ENCODE measurements at regions not wholly inside any gene's neighbourhood (a gene's known extent, or its start where the extent isn't known, plus 50 kb on each side); places are given as distances from the start of the nearest gene placed in this dataset.

DNA sequence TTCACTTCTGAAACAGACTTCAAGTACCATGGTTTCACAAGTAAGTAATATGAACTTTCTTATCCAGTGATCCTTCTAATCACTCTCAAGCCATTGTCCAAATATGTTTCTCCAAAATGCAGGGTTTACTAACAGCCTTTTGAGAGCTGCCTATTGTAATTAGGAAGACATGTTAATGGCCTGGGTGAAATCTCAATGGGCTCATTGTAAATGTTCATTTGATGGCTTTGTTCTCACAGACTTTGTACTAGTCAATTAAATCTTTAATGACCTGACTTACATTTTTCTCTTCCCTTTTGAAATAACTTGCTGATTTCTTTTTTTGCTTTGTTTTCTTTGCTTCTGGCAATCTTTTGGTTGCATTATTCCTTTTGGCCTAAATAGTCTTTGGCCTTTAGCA is 444.8 kb downstream of the LIG4 start (continued):
- TF ChIP-seq ELF1 (IDR thresholded peaks at IDR 0.05; ENCODE audit: borderline replicate concordance, low read depth) (no peak), FOSL1 (IDR thresholded peaks at IDR 0.05; ENCODE audit: low read depth) (no peak)

DNA sequence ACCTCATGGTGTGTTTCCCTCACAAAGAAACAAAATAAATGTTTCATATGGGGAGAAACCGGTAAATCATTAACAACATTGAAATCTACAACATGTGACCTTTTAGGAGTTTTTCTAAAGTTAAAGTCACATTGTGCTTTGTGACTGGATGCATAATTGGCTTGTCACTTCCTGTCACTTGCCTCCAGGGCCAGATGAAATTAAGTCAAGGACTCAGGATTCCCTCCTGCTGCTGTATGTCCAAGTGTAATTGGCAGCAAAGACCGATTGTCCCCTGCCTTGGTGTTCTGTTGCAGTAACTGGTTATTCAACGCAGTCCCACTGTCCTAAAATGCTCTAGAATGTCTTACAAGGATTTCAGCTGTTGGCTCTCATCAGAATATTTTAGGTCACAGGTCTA is 448.2 kb downstream of the LIG4 start:
- no peak for ATAC-seq
- Histone ChIP-seq H3K9me2 (ENCODE audit: insufficient read depth) (no peaks in the 10 kb centered on the region), H3K27ac (ENCODE audit: low read depth, low read length) (no peak overlapping the region), H3K4me1 (ENCODE audit: control insufficient read depth in 1 of 2, insufficient read depth in 2 of 2, low read length in 2 of 2) (no peaks in the 10 kb centered on the region), H2AFZ (ENCODE audit: low read depth, low read length, poor library complexity, severe bottlenecking) (no peak overlapping the region), H3K79me2 (ENCODE audit: insufficient read depth, low read length) (no peaks in the 10 kb centered on the region), H4K20me1 (ENCODE audit: insufficient read depth) (no peaks in the 10 kb centered on the region), H3K27me3 (ENCODE audit: insufficient read depth, low read length) (no peaks in the 10 kb centered on the region), H3K36me3 (ENCODE audit: control insufficient read depth in 1 of 2, insufficient read depth in 2 of 2, low read length in 2 of 2) (no peaks in the 10 kb centered on the region), H3K9me3 (ENCODE audit: control insufficient read depth in 1 of 2, insufficient read depth in 1 of 2, low read depth in 1 of 2, low read length in 2 of 2) (peaks cover 8 to 16% of the 10 kb centered on the region in 2 experiments; a peak in 3 of 4 replicates), H3K4me3 (replicated peaks in 1 of 2; ENCODE audit: low read depth in 1 of 2, low read length in 2 of 2) (no peak overlapping the region), H3K9ac (ENCODE audit: low read length) (no peak overlapping the region), H3K4me2 (ENCODE audit: low read length) (no peak overlapping the region)
- POLR2A ChIA-PET: no interaction called here
- no peak for DNase-seq (ENCODE audit: low read depth, low spot score)
- no peak for TF ChIP-seq EGR1 (IDR thresholded peaks at IDR 0.05; ENCODE audit: low read depth)
- CTCF ChIA-PET: no interaction called here
- RAD21 ChIA-PET (ENCODE audit: low non-redundant PET in 1 of 2, low total read pairs in 2 of 2, uncharacterized antibody in 2 of 2, unreplicated experiment in 2 of 2): no interaction called here
- no TSS peak for BruUV-seq (replicated peaks)
- intact Hi-C loops (cut with micrococcal nuclease): no loop called here

GRCh38 chr13:107765724-107766401 is 449.5 kb downstream of the LIG4 start:
- H4K20me1 ChIP-seq (ENCODE audit: insufficient read depth): no peaks in the 10 kb centered on the region
- TF ChIP-seq EGR1 (IDR thresholded peaks at IDR 0.05; ENCODE audit: low read depth) (no peak), JUND (IDR thresholded peaks at IDR 0.05) (no peak), CBX3 (IDR thresholded peaks at IDR 0.05; ENCODE audit: low read depth) (no peak), ZNF274 (IDR thresholded peaks at IDR 0.05; ENCODE audit: low read depth, low read length) (no peak), ZFX (IDR thresholded peaks at IDR 0.05) (no peak), POLR2A (IDR thresholded peaks at IDR 0.05; ENCODE audit: borderline replicate concordance, extremely low read depth, insufficient read depth, insufficient read length) (no peak), SP1 (IDR thresholded peaks at IDR 0.05; ENCODE audit: low read depth) (no peak), POLR2AphosphoS5 (IDR thresholded peaks at IDR 0.05; ENCODE audit: low read depth, low read length) (no peak), EZH2phosphoT487 (IDR thresholded peaks at IDR 0.05; ENCODE audit: borderline replicate concordance) (no peak)
- TF ChIP-seq, protein P1, sequence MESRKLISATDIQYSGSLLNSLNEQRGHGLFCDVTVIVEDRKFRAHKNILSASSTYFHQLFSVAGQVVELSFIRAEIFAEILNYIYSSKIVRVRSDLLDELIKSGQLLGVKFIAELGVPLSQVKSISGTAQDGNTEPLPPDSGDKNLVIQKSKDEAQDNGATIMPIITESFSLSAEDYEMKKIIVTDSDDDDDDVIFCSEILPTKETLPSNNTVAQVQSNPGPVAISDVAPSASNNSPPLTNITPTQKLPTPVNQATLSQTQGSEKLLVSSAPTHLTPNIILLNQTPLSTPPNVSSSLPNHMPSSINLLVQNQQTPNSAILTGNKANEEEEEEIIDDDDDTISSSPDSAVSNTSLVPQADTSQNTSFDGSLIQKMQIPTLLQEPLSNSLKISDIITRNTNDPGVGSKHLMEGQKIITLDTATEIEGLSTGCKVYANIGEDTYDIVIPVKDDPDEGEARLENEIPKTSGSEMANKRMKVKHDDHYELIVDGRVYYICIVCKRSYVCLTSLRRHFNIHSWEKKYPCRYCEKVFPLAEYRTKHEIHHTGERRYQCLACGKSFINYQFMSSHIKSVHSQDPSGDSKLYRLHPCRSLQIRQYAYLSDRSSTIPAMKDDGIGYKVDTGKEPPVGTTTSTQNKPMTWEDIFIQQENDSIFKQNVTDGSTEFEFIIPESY (IDR thresholded peaks at IDR 0.05; ENCODE audit: extremely low read depth, insufficient replicate concordance, low read length): no peak
- TF ChIP-seq, protein P2, sequence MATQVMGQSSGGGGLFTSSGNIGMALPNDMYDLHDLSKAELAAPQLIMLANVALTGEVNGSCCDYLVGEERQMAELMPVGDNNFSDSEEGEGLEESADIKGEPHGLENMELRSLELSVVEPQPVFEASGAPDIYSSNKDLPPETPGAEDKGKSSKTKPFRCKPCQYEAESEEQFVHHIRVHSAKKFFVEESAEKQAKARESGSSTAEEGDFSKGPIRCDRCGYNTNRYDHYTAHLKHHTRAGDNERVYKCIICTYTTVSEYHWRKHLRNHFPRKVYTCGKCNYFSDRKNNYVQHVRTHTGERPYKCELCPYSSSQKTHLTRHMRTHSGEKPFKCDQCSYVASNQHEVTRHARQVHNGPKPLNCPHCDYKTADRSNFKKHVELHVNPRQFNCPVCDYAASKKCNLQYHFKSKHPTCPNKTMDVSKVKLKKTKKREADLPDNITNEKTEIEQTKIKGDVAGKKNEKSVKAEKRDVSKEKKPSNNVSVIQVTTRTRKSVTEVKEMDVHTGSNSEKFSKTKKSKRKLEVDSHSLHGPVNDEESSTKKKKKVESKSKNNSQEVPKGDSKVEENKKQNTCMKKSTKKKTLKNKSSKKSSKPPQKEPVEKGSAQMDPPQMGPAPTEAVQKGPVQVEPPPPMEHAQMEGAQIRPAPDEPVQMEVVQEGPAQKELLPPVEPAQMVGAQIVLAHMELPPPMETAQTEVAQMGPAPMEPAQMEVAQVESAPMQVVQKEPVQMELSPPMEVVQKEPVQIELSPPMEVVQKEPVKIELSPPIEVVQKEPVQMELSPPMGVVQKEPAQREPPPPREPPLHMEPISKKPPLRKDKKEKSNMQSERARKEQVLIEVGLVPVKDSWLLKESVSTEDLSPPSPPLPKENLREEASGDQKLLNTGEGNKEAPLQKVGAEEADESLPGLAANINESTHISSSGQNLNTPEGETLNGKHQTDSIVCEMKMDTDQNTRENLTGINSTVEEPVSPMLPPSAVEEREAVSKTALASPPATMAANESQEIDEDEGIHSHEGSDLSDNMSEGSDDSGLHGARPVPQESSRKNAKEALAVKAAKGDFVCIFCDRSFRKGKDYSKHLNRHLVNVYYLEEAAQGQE (IDR thresholded peaks at IDR 0.05; ENCODE audit: low read depth): no peak
- TF ChIP-seq, protein P3, sequence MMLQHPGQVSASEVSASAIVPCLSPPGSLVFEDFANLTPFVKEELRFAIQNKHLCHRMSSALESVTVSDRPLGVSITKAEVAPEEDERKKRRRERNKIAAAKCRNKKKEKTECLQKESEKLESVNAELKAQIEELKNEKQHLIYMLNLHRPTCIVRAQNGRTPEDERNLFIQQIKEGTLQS (IDR thresholded peaks at IDR 0.05): no peak
- no peaks in the 10 kb centered on the region for H3K79me2 ChIP-seq (ENCODE audit: insufficient read depth, low read length)
- POLR2A ChIA-PET: no interaction called here
- H3K4me2 ChIP-seq (ENCODE audit: low read length): no peak overlapping the region
- H3K9me3 ChIP-seq (ENCODE audit: control insufficient read depth in 1 of 2, insufficient read depth in 1 of 2, low read depth in 1 of 2, low read length in 2 of 2): peaks cover 8 to 14% of the 10 kb centered on the region in 2 experiments; a peak in 3 of 4 replicates
- H3K27me3 ChIP-seq (ENCODE audit: insufficient read depth, low read length): no peaks in the 10 kb centered on the region
- DNase-seq (ENCODE audit: low read depth, low spot score) (no peak), ATAC-seq (no peak)
- H3K27ac ChIP-seq (ENCODE audit: low read depth, low read length): no peak overlapping the region
- H3K4me3 ChIP-seq (replicated peaks in 1 of 2; ENCODE audit: low read depth in 1 of 2, low read length in 2 of 2): no peak overlapping the region
- H2AFZ ChIP-seq (ENCODE audit: low read depth, low read length, poor library complexity, severe bottlenecking): no peak overlapping the region
- H3K9ac ChIP-seq (ENCODE audit: low read length): no peak overlapping the region
- CTCF ChIA-PET: no interaction called here
- RAD21 ChIA-PET (ENCODE audit: low non-redundant PET in 1 of 2, low total read pairs in 2 of 2, uncharacterized antibody in 2 of 2, unreplicated experiment in 2 of 2): no interaction called here
- H3K36me3 ChIP-seq (ENCODE audit: control insufficient read depth in 1 of 2, insufficient read depth in 2 of 2, low read length in 2 of 2): no peaks in the 10 kb centered on the region
- no peaks in the 10 kb centered on the region for H3K4me1 ChIP-seq (ENCODE audit: control insufficient read depth in 1 of 2, insufficient read depth in 2 of 2, low read length in 2 of 2)
- intact Hi-C loops (cut with micrococcal nuclease): no loop called here
- H3K9me2 ChIP-seq (ENCODE audit: insufficient read depth): no peaks in the 10 kb centered on the region
- no TSS peak for BruUV-seq (replicated peaks)
